Suprapubic skin (tissue), 4 donors: ENCODE measurements at regions not wholly inside any gene's neighbourhood (a gene's known extent, or its start where the extent isn't known, plus 50 kb on each side); places are given as distances from the start of the nearest gene placed in this dataset.

Source experiments
- DNase-seq, 2 donors: peaks; one replicate each; pipeline ENCODE4 v3.0.0-alpha.2; 2019; ENCODE audit warnings: low spot score in 2 of 2
- H3K27ac ChIP-seq: fragments of 200-600 bp; sonication (generic); one replicate; pipeline ENCODE4 v1.5.1; 2019
- H3K27me3 ChIP-seq: fragments of 200-600 bp; sonication (generic); one replicate; pipeline ENCODE4 v1.5.1; 2019
- H3K36me3 ChIP-seq: fragments of 200-600 bp; sonication (generic); one replicate; pipeline ENCODE4 v1.5.1; 2019
- H3K4me1 ChIP-seq: fragments of 200-600 bp; sonication (generic); one replicate; pipeline ENCODE4 v1.5.1; 2019
- H3K4me3 ChIP-seq: fragments of 200-600 bp; sonication (generic); one replicate; pipeline ENCODE4 v1.5.1; 2019; ENCODE audit warnings: mild to moderate bottlenecking
- H3K9me3 ChIP-seq: fragments of 200-600 bp; sonication (generic); one replicate; pipeline ENCODE4 v1.5.1; 2019
- CTCF ChIP-seq, 2 donors: fragments of 200-600 bp in 1 of 2; fragments of 450-650 bp in 1 of 2; sonication (generic) in 1 of 2; IDR thresholded peaks; one replicate each; pipeline ENCODE4 v1.5.1; 2016 to 2019; ENCODE audit warnings: antibody characterized with exemption in 2 of 2, mild to moderate bottlenecking in 1 of 2, moderate library complexity in 1 of 2
- EP300 ChIP-seq: sonication (generic); formaldehyde crosslinking; IDR thresholded peaks from one replicate; pipeline ENCODE4 v1.6.1; 2017; ENCODE audit warnings: antibody characterized with exemption
- POLR2A ChIP-seq, 2 donors: fragments of 450-650 bp; IDR thresholded peaks; one replicate each; pipeline ENCODE4 v1.6.1; 2017; ENCODE audit warnings: antibody characterized with exemption in 2 of 2, mild to moderate bottlenecking in 2 of 2, moderate library complexity in 2 of 2
- POLR2AphosphoS5 ChIP-seq, 3 donors: sonication (generic); formaldehyde crosslinking; IDR thresholded peaks; one replicate each; pipeline ENCODE4 v1.6.1; 2017; ENCODE audit warnings: antibody characterized with exemption in 3 of 3
- WGBS: methylation state at CpG from one replicate; pipeline ENCODE4 v1.1.5; 2018; 5-methylcytosine and 5-hydroxymethylcytosine counted together

GRCh38 chr13:40485611-40486517 lies 180.6 kb downstream of the FOXO1 start:
- H3K4me1 ChIP-seq: peaks cover 14% of the 10 kb centered on the region
- no peak for DNase-seq
- H3K27me3 ChIP-seq: peaks cover 3% of the 10 kb centered on the region
- no peak overlapping the region for H3K4me3 ChIP-seq
- 67% methylated on average over 12 of the region's 12 CpGs for WGBS
- H3K9me3 ChIP-seq: no peaks in the 10 kb centered on the region
- no peaks in the 10 kb centered on the region for H3K36me3 ChIP-seq
- H3K27ac ChIP-seq: no peak overlapping the region
- no peak for TF ChIP-seq CTCF (IDR thresholded peaks at IDR 0.05)
- no peak for TF ChIP-seq POLR2A (IDR thresholded peaks at IDR 0.05)
- no peak for TF ChIP-seq POLR2AphosphoS5 (IDR thresholded peaks at IDR 0.05)
- TF ChIP-seq EP300: no peak

GRCh38 chr13:40486518-40487163 lies 179.8 kb downstream of the FOXO1 start:
- Histone ChIP-seq H3K27me3 (peaks cover 3% of the 10 kb centered on the region), H3K27ac (no peak overlapping the region), H3K4me1 (peaks cover 14% of the 10 kb centered on the region), H3K4me3 (no peak overlapping the region), H3K9me3 (no peaks in the 10 kb centered on the region), H3K36me3 (no peaks in the 10 kb centered on the region)
- no peak for DNase-seq
- TF ChIP-seq CTCF (IDR thresholded peaks at IDR 0.05): no peak
- no peak for TF ChIP-seq EP300
- TF ChIP-seq POLR2AphosphoS5 (IDR thresholded peaks at IDR 0.05): no peak
- no peak for TF ChIP-seq POLR2A (IDR thresholded peaks at IDR 0.05)
- WGBS: 72% methylated on average over 10 of the region's 12 CpGs

- Histone ChIP-seq H3K27me3 (peaks cover 3% of the 10 kb centered on the region), H3K36me3 (no peaks in the 10 kb centered on the region), H3K9me3 (no peaks in the 10 kb centered on the region), H3K27ac (no peak overlapping the region), H3K4me1 (peaks cover 14% of the 10 kb centered on the region), H3K4me3 (no peak overlapping the region)
- no peak for DNase-seq
- TF ChIP-seq EP300: no peak
- TF ChIP-seq POLR2A (IDR thresholded peaks at IDR 0.05): no peak
- TF ChIP-seq POLR2AphosphoS5 (IDR thresholded peaks at IDR 0.05): no peak
- no peak for TF ChIP-seq CTCF (IDR thresholded peaks at IDR 0.05)
- 90% methylated on average over 16 of the region's 21 CpGs for WGBS
These were observed 177.5 kb downstream of the FOXO1 start for GRCh38 chr13:40488869-40489391.

- Histone ChIP-seq H3K9me3 (no peaks in the 10 kb centered on the region), H3K4me3 (no peak overlapping the region), H3K36me3 (no peaks in the 10 kb centered on the region), H3K27me3 (peaks cover 3% of the 10 kb centered on the region), H3K27ac (no peak overlapping the region), H3K4me1 (peaks cover 5% of the 10 kb centered on the region)
- 47% methylated on average over 6 of the region's 7 CpGs for whole genome bisulfite sequencing
- TF ChIP-seq POLR2A (IDR thresholded peaks at IDR 0.05) (no peak), CTCF (IDR thresholded peaks at IDR 0.05) (no peak), EP300 (no peak), POLR2AphosphoS5 (IDR thresholded peaks at IDR 0.05) (no peak)
- no peak for DNase-seq
These were observed 176.2 kb downstream of the FOXO1 start for GRCh38 chr13:40490086-40490758.

- no peak overlapping the region for H3K27ac ChIP-seq
- no peaks in the 10 kb centered on the region for H3K9me3 ChIP-seq
- H3K36me3 ChIP-seq: no peaks in the 10 kb centered on the region
- DNase-seq: no peak
- no peak overlapping the region for H3K4me3 ChIP-seq
- H3K27me3 ChIP-seq: peaks cover 3% of the 10 kb centered on the region
- no peak for TF ChIP-seq POLR2AphosphoS5 (IDR thresholded peaks at IDR 0.05)
- TF ChIP-seq CTCF (IDR thresholded peaks at IDR 0.05): no peak
- TF ChIP-seq EP300: no peak
- no peak for TF ChIP-seq POLR2A (IDR thresholded peaks at IDR 0.05)
- H3K4me1 ChIP-seq: peaks cover 10% of the 10 kb centered on the region
- 86% methylated on average over 8 of the region's 9 CpGs for WGBS
These were observed 173.9 kb downstream of the FOXO1 start for GRCh38 chr13:40492511-40492910.
